K562 (cell line): ENCODE measurements at regions not wholly inside any gene's neighbourhood (a gene's known extent, or its start where the extent isn't known, plus 50 kb on each side); places are given as distances from the start of the nearest gene placed in this dataset.
A peak's percentile ranks its signal among the peaks of the same experiment; 100 is the strongest.

ENCODE experiments used
- ATAC-seq: fragments of 200-7000 bp; cut with Tn5 transposase; 3 replicates; pipeline ENCODE4 v1.9.1; 2020; ENCODE audit warnings: moderate library complexity
- BruUV-seq: library from RNA; stranded (reverse); fragments of 400-500 nt; replicated peaks from 2 replicates; lab custom pipeline; 2021; lab: Mats Ljungman, UMichigan
- CTCF ChIA-PET: fragments of 300-600 bp; formaldehyde crosslinking; extraction: SDS; loops from one replicate; lab custom pipeline; 2021; ENCODE audit warnings: low intra/inter-chr PET ratio; lab: Yijun Ruan, JAX
- POLR2A ChIA-PET: fragments of 300-600, 350-650 bp; sonication (Branson Sonifier 250); formaldehyde crosslinking; extraction: SDS; loops from one replicate; lab custom pipeline; 2021; ENCODE audit warnings: antibody characterized with exemption, inconsistent platforms; lab: Yijun Ruan, JAX
- DNase-seq, 4 experiments: peaks; one replicate each; pipeline versions ENCODE4 v3.0.0 to v3.0.0-alpha.2; 2011 to 2018; ENCODE audit warnings: low spot score in 3 of 4, mixed read lengths in 3 of 4; ENCODE audit errors: extremely low read depth in 1 of 4
- FAIRE-seq: peaks from 2 replicates; lab custom pipeline; 2011; peaks lifted over from hg19 to GRCh38; lab: Jason Lieb, UNC
- H2AFZ ChIP-seq: 2 replicates; pipeline ENCODE4 v1.6.0; 2011; ENCODE audit warnings: low read depth, low read length, control low read depth, inconsistent platforms
- H3K27ac ChIP-seq: fragments of 200-600 bp; 3 replicates; pipeline ENCODE4 v1.8.0; 2011; ENCODE audit warnings: low read depth, mild to moderate bottlenecking, control low read depth, inconsistent platforms, low read length, moderate library complexity, mixed read lengths; ENCODE audit errors: extremely low read depth
- H3K27me3 ChIP-seq, 2 experiments: fragments of 300-600 bp in 1 of 2; 2 replicates in 1 of 2; 3 replicates in 1 of 2; pipeline versions ENCODE4 v1.6.0 to v1.8.0; 2011; ENCODE audit warnings: inconsistent platforms in 2 of 2, low read length in 2 of 2, mild to moderate bottlenecking in 1 of 2, mixed read lengths in 1 of 2, moderate library complexity in 1 of 2; ENCODE audit not compliant: control insufficient read depth in 2 of 2, insufficient read depth in 2 of 2
- H3K36me3 ChIP-seq: fragments of 300-600 bp; 3 replicates; pipeline ENCODE4 v1.8.0; 2011; ENCODE audit warnings: mild to moderate bottlenecking, low read length, inconsistent platforms; ENCODE audit not compliant: control insufficient read depth, insufficient read depth
- H3K4me1 ChIP-seq, 2 experiments: fragments of 200-600 bp in 1 of 2; replicated peaks in 1 of 2; 2 replicates in 1 of 2; 3 replicates in 1 of 2; pipeline versions ENCODE4 v1.5.1 to v1.8.0; 2011; ENCODE audit warnings: inconsistent platforms in 2 of 2, low read length in 2 of 2, mild to moderate bottlenecking in 1 of 2, mixed read lengths in 1 of 2, moderate library complexity in 1 of 2; ENCODE audit not compliant: control insufficient read depth in 2 of 2, insufficient read depth in 2 of 2
- H3K4me2 ChIP-seq: 2 replicates; pipeline ENCODE4 v1.6.1; 2011; ENCODE audit warnings: low read length, control low read depth, inconsistent platforms, mixed read lengths; ENCODE audit not compliant: insufficient read depth
- H3K4me3 ChIP-seq: fragments of 200-600 bp; sonication (generic), shearing (Covaris generic); 2 replicates; pipeline ENCODE4 v1.5.1; 2016; ENCODE audit warnings: control low read depth, inconsistent platforms
- H3K79me2 ChIP-seq: fragments of 200-600 bp; 3 replicates; pipeline ENCODE4 v1.8.0; 2011; ENCODE audit warnings: low read length, inconsistent platforms; ENCODE audit not compliant: control insufficient read depth, insufficient read depth
- H3K9ac ChIP-seq, 2 experiments: 2 replicates each; pipeline versions ENCODE4 v1.6.0 to v1.6.1; 2011; ENCODE audit warnings: low read depth in 2 of 2, low read length in 2 of 2, control low read depth in 1 of 2, inconsistent platforms in 1 of 2, mild to moderate bottlenecking in 1 of 2, mixed read lengths in 1 of 2; ENCODE audit not compliant: insufficient read depth in 1 of 2
- H3K9me1 ChIP-seq: one replicate; pipeline ENCODE4 v1.6.0; 2011; ENCODE audit warnings: inconsistent platforms, mild to moderate bottlenecking, low read length, moderate library complexity; ENCODE audit not compliant: control insufficient read depth, insufficient read depth
- H3K9me3 ChIP-seq: replicated peaks from 2 replicates; pipeline ENCODE4 v1.5.1; 2011; ENCODE audit warnings: low read depth, low read length, inconsistent platforms; ENCODE audit not compliant: control insufficient read depth, insufficient read depth
- H4K20me1 ChIP-seq: replicated peaks from 2 replicates; pipeline ENCODE4 v1.6.1; 2011; ENCODE audit warnings: low read length, inconsistent platforms, mixed read lengths; ENCODE audit not compliant: control insufficient read depth, insufficient read depth
- ARID1B ChIP-seq: fragments of 450-650 bp; IDR thresholded peaks from 2 replicates; pipeline ENCODE4 v1.6.1; 2016; ENCODE audit warnings: antibody characterized with exemption, mild to moderate bottlenecking, inconsistent platforms
- CBFA2T3 ChIP-seq: fragments of 450-650 bp; IDR thresholded peaks from 2 replicates; pipeline ENCODE4 v1.6.1; 2017
- FOXJ3 ChIP-seq: sonication (generic); formaldehyde crosslinking; IDR thresholded peaks from 2 replicates; pipeline ENCODE4 v1.4.0; 2020; ENCODE audit warnings: mild to moderate bottlenecking, missing genetic modification reagents
- GTF2A2 ChIP-seq: IDR thresholded peaks from 2 replicates; pipeline ENCODE4 v1.6.1; 2016; ENCODE audit warnings: mild to moderate bottlenecking, missing genetic modification characterization, missing compliant biosample characterization
- MTA2 ChIP-seq: fragments of 450-650 bp; IDR thresholded peaks from 2 replicates; pipeline ENCODE4 v1.6.1; 2016; ENCODE audit warnings: low read depth
- RB1 ChIP-seq: fragments of 450-650 bp; IDR thresholded peaks from 2 replicates; pipeline ENCODE4 v1.6.1; 2017; ENCODE audit warnings: low read depth, mild to moderate bottlenecking
- RREB1 ChIP-seq: fragments of 250-450 bp; sonication (Bioruptor Pico); IDR thresholded peaks from 2 replicates; pipeline ENCODE4 v1.4.0; 2020
- SOX6 ChIP-seq: fragments of 450-650 bp; IDR thresholded peaks from 2 replicates; pipeline ENCODE4 v1.6.1; 2014; ENCODE audit warnings: mild to moderate bottlenecking
- TAL1 ChIP-seq: fragments of 450-650 bp; IDR thresholded peaks from 2 replicates; pipeline ENCODE4 v1.6.1; 2016; ENCODE audit warnings: mild to moderate bottlenecking
- TCF3 ChIP-seq: sonication (generic); formaldehyde crosslinking; IDR thresholded peaks from 2 replicates; pipeline ENCODE4 v1.4.0; 2020; ENCODE audit warnings: mild to moderate bottlenecking, missing genetic modification reagents
- ZNF766 ChIP-seq: fragments of 200-800 bp; sonication (Bioruptor generic); conservative IDR thresholded peaks from 2 replicates; pipeline ENCODE4 v1.6.1; 2016; ENCODE audit warnings: missing genetic modification characterization, missing compliant biosample characterization
- WGBS: fragments of 100-300 bp; shearing (Covaris generic); methylation state at CpG from one replicate; pipeline ENCODE4 v1.1.6; 2016; ENCODE audit warnings: low coverage, mixed read lengths; ENCODE audit not compliant: insufficient coverage; ENCODE audit errors: missing lambda C conversion rate; 5-methylcytosine and 5-hydroxymethylcytosine counted together
- in situ Hi-C: fragments of 300-500 bp; cut with MboI; formaldehyde crosslinking; loops from 4 replicates; pipeline ENCODE4 v1.15.0; 2018; ENCODE audit warnings: inconsistent platforms, mixed read lengths
- intact Hi-C: fragments of 100-400 bp; cut with micrococcal nuclease; formaldehyde crosslinking; loops from 2 replicates; pipeline ENCODE4 v1.14.2; 2022

DNA sequence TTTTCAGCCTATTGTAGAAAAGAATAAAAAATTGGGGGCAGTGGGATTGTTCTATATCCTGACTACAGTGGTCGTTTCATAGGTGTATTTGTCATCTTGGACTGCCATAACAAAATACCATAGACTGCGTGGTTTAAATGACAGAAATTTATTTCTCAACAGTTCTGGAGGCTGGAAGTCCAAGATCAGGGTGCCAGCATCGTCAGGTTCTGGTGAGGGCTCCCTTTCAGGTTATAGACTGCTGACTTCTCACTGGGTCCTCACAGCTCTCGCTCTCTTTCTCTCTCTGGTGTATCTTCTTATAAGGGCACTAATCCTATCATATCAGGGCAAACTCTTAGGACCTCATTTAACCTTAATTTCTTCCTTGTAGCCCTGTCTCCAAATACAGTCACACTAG is 356.7 kb upstream of the TRPC7 start (continued):
- no peak for TF ChIP-seq GTF2A2
- no peak for TF ChIP-seq RREB1 (CRISPR knock-in tag)
- TF ChIP-seq FOXJ3, result no peak

GRCh38 chr5:136720674-136721073 is 355.3 kb upstream of the TRPC7 start:
- POLR2A ChIA-PET, result interaction anchor here (0.6 to 1.5 kb wide), 3 partner anchors 11 to 14 kb away, joined by 3 to 4 read pairs (median 4); no protein-coding TSS in a partner anchor
- no TSS peak for BruUV-seq
- 3% methylated on average over 2 of the region's 2 CpGs for WGBS

More at GRCh38 chr5:136720674-136721073, 355.3 kb upstream of the TRPC7 start:
- Histone ChIP-seq H3K9me3 (no peaks in the 10 kb centered on the region), H4K20me1 (no peaks in the 10 kb centered on the region), H3K9me1 (no peaks in the 10 kb centered on the region), H3K9ac (no peak overlapping the region), H3K27ac (no peak overlapping the region), H3K27me3 (no peaks in the 10 kb centered on the region), H3K4me3 (no peak overlapping the region), H3K79me2 (no peaks in the 10 kb centered on the region), H2AFZ (no peak overlapping the region), H3K4me1 (no peaks in the 10 kb centered on the region; a peak in 1 of 5 replicates)
- FAIRE-seq (no peak), DNase-seq (peak in 1 of 4 experiments; percentile 11)
- in situ Hi-C loops, result no loop called here
- intact Hi-C loops, result no loop called here
- TF ChIP-seq ARID1B, result peak; percentile 29; the same call in 1 of the 2 replicates
- peak; percentile 35; the same call in 1 of the 2 replicates for TF ChIP-seq MTA2
- peak; percentile 62; the same call in 1 of the 2 replicates for TF ChIP-seq TCF3 (CRISPR knock-in tag)
- peak; percentile 53; the same call in 1 of the 2 replicates for TF ChIP-seq ZNF766 (CRISPR knock-in tag)
- TF ChIP-seq CBFA2T3, result peak; percentile 49; the same call in 1 of the 2 replicates
- TF ChIP-seq RB1, result no peak
- TF ChIP-seq SOX6, result peak; percentile 52; the same call in 1 of the 2 replicates
- no peak for TF ChIP-seq RREB1 (CRISPR knock-in tag)
- 0 out of 2 replicates have a peak, but pooled peaks have one; percentile 15 for TF ChIP-seq TAL1
- TF ChIP-seq, all 486 proteins: peak for 7
- H3K4me2 ChIP-seq, result no peak overlapping the region
- H3K36me3 ChIP-seq, result no peaks in the 10 kb centered on the region
- no peak for ATAC-seq
- CTCF ChIA-PET, result no interaction called here
